H4 (cell line): ENCODE measurements at regions not wholly inside any gene's neighbourhood (a gene's known extent, or its start where the extent isn't known, plus 50 kb on each side); places are given as distances from the start of the nearest gene placed in this dataset.
"Not testable (repeated sequence)": the region's sequence is repeated elsewhere in the genome, so short reads cannot be mapped to it uniquely, and the experiment has no call there.

ENCODE experiments used
- DNase-seq: peaks from one replicate; pipeline ENCODE4 v3.0.0-alpha.2; 2015; ENCODE audit warnings: low spot score

DNA sequence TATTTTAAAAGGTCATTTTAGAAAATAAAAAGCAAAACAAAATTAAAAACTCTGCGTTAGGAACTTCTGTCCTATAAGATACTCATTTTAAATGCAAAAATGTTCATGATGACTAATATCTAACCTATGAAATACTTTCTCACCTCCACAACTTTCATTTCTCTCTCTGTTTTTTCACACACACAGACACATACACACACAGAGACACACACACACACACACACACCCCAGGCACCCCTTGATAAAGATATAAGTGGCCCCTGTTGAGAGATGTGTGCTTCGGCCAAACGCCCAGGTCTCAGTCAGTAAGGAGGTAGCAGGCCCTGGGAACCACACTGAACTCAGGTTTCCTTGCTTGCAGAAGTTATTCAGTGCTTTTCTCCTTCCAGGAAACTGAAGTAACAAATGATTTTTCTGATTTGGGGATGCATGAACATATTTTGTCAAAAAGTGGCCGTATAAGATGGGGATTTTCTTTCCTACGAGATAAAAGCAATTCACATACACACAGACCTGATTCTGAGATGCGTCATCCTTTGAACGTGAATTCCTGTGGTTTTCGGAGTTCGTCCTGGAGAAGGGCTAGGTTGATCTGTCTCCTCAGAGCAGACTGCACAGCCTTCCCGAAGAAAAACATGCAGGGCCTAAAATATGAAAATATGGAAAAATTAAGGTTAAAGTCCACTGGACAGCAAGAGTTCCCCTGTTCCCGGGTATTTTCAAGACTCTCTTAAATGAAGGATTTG, 306.8 kb upstream of the FOXQ1 start:
- DNase-seq: peak; percentile 70

DNA sequence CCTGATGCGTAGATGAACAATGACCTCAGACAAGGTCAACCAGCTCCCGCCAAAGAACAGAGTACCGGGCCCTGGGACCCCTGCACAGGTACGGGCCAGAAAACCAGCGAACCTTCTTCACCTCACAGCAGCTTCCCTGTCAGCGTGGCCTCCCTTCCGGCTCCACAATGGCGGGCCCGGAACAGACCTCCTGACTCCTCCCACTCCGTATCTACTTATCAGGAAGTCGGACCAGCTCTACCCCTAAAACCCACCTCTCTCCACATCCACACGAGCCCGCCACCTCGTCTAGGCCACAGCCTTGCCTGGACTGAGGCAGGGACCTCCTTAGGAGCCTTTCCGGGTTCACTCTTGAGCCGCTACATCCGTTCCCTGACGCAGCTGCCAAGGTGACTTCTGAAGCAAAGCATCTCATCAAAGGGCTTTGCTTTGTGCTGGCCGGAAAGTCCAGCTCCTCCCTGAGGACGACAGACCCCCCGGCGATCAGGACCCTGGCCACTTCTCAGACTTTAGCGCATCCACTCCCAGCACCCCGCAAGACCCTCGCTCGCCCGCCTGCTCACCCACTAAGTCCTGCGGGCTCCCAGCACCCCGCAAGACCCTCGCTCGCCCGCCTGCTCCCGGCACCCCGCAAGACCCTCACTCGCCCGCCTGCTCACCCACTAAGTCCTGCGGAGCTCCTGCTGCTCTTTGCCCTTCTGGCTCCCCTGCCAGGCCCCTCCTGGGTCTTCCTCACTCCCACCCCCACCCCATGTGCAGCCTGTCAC, 308.3 kb upstream of the FOXQ1 start:
- DNase-seq: no peak

DNA sequence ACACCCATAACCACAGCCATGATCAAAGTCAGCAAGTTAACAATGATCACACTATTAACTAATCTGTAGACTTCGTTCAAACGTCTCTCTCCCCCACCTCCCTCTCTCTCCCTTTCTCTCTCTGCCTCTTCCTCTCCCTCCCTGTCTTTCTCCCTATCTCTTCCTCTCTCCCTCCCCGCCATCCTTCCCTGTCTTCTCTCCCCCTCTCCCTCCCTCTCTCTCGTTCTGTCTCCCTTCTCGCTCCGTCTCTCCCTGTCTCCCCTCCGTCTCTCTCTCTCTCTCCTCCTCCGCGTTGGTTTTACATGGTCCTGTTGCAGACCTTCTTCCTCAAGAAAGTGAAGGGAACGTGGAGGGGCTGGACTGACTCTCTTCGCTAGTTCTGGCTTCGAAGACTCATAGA, 308.9 kb upstream of the FOXQ1 start:
- DNase-seq: no peak

DNA sequence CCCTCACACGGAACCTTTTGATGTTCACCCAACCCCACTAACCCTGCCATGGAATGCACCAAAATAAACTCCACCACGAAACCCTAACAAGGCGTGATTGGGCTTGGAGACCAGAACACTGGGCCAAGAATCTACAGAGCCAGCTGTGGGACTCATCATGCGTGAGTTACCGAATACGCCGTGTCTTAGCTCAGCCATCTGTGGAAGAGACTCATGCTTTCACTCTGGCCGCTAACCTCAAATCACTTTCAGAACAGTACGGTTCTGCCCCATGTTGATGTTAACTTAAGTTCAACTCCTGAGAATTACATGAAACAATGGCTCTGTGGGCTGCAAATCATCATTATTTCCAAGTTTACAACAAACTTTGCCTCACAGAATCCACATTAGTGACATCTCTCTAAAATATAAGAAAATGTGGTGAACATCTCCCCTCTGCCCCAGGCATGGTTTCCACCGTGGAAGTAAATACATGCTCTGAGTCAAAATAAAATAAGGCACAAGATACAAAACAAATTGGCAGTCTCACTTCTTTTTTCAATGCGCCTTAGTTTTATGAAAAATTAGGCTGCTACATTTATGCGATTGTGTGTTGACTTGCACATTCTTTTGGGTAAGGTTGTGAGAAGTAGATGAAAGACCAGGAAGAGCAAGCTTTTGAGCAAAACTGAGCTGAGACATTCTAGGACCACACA, 308.9 kb upstream of the EXOC2 start:
- DNase-seq: no peak

DNA sequence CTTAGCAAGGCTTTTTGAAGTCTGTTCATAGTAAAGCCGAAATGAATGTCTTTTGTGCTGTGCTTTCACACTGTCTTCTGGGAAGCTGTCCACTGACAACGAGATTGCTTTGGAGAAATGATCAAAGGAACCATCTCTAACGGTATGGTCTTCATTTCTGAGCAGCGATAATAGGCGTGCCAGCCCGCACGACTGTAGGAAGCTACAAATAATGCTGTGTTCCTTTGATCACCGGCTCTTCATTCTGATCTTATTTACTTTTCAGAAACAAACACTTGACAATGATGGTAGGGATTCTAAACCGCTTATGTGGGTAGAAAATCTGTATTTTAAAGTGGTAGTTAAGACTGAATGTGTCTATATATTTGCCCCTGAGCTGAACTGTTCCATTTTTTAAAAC, 306.6 kb upstream of the EXOC2 start:
- DNase-seq: no peak

DNA sequence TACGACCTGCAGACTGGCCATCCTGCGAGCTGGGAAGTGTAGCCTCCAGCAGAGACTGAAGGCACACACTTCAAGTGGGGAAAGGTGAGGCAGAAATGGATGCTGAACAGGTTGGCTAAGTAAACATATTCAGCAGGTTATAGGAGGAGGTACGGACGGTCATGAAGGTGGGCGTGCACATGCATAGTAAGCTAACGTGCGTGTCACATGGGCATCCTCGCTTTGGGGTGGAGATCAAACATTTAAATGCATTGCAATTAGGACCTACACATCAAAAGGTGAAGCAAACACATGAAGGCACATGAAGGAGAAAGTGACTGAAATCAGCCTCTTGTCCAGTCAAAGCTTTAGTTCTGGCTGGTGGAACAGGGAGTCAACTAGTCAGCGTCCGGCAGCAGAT, 305.6 kb upstream of the EXOC2 start:
- no peak for DNase-seq

DNA sequence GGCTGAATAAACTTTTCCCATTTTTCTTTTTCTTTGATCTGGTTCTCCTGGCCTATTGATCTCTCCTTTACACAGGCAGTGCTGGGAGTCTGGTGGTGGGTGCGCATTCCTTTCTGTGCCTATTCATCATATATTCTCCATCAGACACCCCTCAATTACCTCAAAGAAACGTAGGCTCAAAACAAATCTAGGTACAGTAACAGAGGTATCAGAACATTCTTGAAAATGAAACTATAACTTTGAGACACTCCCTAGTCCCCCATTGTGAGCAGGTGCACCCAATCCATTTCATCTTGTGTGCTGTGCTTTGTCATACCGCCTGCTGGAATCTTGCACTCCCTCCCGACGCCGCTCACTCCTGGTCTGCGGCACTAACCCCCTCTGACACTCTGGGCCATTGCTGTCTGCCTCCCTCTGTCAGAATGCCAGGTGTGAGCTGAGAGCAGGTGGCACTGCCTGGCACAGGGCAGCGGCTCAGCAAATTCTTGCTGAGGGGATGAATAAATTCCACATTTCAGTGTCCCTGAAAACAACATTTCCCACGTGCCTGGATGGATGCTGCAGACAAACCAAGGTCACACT, 303.4 kb upstream of the EXOC2 start:
- no peak for DNase-seq

DNA sequence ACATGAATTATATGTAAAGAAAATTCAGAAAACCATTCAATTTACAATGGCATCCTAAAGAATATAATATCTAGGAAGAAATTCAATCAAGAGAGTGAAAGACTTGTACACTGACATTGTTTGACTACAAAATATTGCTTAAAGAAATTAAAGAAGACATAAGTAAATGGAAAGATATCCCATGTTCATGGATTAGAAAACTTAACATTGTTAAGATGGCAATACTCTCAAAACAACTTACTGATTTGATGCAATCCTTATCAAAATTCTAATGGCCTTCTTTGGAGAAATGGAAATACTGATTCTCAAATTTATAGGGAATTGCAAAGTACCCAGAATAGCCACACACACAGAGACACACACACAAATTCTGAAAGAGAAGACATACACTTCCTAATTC, 298.3 kb upstream of the EXOC2 start:
- DNase-seq: no peak

DNA sequence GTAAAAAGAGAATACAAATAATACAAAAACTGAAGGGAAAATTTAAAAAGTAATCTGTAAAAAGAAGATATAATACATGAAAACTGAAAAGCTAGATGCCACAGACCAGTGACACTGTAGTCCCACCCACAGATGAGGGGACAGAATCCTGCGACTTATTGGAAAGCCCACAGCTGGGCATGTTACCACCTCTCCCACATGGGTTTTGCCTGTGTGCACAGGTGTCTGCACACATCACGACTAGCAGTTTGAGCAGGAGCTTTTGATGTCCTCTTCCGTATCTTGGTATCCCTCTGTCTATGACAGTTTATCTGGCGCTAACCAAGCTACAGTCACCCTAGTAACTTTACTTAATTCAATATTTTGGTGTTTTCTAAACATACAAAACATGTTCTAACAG, 291.1 kb upstream of the EXOC2 start:
- no peak for DNase-seq

DNA sequence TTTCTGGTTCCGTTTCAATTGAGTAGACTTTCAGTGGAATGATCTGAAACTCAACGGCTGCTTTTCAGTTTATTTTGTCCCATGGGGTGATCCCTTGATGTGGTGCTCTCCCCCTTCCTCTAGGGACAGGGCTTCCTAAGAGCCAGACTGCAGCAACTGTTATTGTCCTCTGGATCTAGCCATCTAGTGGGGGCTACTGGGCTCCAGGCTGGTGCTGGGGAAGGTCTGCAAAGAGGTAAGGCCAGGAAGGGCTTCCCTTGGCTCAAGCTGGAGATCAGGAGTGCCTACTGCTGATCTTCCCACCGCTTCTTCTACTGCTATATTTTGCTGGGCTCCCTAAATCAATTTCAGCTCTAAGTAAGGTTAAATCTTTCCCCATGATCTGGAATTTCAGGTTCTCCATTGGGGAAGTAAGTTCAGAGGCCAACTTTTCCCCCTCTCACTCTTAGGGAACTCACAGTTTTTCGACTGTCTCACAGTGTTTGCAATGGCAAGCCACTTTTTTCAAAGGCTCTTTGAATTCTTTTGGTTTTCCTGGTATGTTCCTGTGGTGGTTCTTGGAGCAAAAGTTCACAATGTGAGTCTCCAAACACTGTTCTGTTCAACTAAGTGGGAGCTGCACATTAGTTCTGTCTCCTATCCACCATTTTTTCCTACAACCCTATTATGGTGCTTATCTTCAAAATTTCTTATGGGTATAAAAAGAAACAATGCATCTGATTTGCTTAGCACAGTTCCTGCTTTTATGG, 286.2 kb upstream of the EXOC2 start:
- DNase-seq: no peak

DNA sequence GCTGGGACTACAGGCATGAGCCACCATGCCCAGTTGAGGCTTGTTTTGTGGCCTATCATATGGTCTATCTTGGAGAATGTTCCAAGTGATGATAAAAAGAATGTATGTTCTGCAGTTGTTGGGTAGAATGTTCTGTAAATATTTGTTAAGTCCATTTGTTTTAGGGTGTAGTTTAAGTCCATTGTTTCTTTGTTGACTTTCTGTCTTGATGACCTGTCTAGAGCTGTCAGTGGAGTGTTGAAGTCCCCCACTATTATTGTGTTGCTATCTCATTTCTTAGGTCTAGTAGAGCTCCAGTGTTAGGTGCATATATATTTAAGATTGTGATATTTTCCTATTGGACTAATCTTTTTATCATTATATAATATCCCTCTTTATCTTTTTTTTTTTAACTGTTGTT, 284.3 kb upstream of the EXOC2 start:
- not testable (repeated sequence) for DNase-seq

DNA sequence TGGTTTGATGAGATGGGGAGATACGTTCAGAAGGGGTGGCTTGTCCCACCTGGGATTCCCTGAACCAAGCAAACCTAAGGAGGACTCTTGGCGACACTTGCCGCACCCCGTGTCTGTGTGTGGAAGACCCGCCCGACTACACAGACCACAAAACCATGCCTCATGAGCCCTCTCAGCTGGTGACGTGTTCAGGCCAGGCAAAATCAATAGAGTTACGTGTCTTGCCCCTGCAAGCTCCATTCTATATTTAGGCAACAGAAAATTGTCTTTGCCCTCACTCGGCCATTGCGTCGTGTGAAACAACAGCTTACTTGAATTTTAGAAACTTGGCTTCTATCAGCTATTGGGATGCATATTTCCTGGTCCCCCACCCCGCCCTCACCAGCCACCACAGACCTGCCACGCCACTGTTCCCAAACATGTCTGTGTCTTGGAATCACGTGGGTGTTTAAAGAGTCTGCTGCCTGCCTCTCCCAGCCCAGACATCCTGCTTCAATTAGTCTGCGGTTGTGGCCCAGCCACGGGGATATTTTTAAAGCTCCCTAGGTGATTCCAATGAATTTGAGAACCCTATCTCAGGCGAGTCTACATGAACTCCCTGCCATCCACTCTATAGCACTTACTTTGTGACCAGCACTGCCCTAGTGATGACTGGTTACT, 279.2 kb upstream of the EXOC2 start:
- peak; percentile 85 for DNase-seq

DNA sequence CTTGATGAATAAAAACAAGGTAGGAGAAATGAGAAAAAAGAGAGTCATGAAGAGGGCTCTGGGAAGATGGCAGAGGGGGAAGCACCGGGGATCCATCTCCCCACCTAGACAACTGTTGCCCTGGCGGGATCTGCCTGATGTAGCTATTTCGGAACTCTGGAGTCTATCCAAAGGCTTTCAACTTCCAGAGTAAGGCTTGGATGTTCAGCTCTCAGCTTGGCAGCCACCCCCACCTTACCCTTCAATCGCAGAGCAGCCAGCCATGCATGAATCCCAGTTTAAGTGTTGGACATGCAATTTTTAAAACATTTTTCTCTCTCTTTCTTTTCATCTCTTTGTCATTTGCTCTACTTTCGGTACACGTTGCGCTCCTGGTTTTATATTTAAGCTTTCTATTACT, 275.9 kb upstream of the EXOC2 start:
- DNase-seq: no peak

DNA sequence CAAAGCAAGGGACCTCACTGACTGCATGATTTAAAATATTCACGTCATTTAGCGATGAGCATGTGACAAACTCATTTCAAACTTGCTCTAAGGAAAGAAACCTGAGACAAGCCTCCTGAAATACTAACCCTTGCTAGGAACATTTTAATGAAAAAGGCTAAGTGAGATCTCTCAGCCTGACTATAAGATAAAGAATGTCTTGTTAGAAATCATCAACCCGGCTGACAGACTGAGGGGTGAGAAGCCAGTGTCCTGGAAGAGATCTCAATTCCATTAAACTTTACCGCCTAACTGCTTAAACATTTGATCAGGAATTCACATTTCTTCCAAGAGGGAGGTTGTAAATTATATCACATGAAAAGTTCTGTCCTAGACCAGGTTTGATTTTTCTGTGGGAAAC, 274.8 kb upstream of the EXOC2 start:
- no peak for DNase-seq

DNA sequence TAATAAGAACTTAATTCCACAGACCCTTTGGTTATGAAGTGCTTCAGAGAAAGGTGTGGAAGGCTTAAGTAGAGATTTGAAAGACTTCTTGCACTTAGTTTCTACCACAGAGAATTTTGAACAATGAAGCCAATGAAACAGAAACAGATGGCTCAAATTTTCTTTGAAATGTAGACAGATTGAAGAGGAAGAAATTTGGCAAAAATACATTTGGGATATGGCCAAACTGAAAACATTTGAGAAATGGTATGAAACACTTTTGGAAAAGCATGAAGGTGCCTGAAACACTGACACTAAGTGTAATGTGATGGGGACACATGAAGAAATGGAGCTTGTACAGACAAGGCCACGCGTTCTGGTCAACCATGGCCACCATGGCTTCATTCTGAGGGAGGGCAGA, 272.4 kb upstream of the EXOC2 start:
- no peak for DNase-seq

DNA sequence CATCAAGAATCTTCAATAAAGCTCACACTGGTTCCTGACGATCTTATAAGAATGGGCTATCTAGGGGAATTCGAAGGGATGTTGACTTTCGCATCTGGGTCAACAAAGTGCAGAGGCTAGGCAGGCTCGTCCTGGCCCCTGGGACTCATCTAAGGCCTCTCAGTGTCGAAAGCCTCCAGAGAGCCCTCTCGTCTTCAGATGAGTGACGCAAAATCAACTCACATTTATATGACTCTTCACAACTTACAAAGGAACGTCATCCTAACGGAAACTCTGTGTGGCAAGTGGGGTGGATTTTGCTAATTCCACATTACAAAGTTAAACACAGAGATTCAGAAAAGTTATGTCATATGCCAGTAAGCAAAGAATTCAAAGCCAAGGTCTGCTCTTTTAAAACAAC, 270.5 kb upstream of the EXOC2 start:
- no peak for DNase-seq

DNA sequence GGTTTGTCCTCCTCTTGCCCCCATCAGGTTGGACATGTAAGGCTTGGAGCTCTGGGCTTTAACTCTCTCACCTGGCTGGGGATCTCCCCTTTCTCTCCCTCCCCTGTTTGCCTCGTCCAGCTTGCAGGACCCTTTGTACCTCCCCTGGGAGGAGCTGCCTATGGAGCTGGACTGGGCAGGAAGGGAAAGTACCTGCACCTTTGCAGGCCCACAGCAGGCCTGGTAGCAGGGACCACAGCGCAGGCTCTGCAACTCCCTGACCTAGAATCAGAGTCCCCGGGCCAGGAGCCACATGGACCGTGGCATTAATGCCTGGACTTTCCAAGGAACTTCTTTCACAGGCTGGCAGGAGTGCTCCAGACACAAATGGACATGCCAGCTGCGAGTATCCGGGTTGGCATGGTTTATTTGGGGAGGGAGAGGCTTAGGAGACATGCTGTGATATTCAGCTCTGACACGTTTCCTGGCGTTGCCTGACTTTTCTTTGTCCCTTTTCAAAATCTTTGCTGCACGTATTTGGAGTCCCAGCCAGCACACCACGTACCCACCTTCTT, 268.5 kb upstream of the EXOC2 start:
- DNase-seq: no peak

DNA sequence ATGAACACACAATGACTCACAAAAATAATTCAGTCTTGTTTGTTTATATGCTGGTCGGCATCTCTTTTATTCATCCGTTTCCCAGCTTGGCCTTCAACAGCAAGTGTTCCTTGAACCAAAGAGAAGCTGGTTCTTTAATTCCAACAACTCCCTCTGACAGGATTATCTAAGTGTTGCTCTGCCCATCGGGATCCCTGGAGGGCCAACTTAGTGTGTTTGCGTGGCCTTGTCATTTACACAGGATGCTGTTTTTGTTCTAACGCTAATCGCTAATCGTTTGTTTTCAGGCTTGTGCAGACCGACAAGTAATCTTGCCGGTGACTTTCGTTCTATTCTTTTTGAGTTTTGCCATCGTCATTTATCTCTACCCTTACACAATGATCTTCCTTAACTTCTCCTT, 267.4 kb upstream of the EXOC2 start:
- no peak for DNase-seq

DNA sequence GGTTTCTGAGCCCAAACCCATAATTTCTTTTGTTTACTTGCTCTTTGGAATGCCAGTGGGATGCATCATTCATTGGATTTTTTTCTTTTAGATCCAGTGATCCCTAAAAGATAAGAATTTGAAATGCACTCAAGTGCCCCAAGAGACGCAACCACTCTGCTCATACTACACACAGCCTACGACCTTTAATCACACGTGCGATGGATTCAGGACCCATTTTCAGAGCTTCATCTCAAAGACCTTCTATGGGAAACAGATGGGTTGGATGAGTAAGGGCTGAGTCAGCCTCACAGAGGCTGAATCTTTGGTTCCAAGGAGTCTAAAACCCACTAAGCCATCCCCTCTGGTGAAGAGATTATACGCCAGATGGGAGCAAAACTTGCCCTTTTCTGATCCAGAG, 265.5 kb upstream of the EXOC2 start:
- DNase-seq: peak; percentile 78

DNA sequence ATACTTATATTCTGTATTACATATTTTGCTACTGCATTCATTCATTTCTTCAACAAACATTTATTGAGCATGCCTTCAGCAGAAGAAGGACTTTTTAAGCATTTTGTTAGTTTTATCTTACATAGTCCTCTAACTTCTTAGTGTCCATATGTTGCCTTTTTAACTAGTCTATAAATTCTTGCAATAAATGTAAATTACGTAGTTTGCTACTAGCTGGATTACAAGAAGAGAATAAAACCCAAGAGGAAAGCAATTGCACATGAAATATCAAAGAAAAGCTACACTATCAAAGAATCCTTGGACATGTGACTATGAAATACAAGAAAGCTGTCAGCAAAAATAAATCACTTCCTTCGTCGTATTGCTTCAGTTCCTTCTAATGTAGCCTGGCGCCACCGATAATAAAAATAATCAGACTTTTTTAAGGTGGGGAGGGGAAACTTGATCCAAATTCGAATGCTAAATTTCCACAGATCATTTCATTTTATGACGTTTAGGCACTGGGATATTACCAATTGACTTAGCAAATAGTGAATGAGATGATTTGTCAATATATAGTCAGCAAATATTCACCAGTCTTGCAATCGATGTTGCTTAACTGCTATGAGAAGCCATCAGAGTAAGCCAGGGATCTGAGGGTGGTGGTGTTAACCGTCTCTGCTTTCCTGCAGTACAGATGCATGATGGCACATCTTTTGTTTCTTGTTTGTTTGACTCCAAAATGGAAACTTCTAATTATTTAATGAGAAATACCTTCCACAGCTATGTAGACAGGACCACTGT, 258.7 kb upstream of the EXOC2 start:
- DNase-seq: no peak
